GM23248 (cell line): ENCODE measurements at regions not wholly inside any gene's neighbourhood (a gene's known extent, or its start where the extent isn't known, plus 50 kb on each side); places are given as distances from the start of the nearest gene placed in this dataset.

ENCODE experiments used
- DNase-seq: peaks from one replicate; pipeline ENCODE4 v3.0.0-alpha.2; 2015
- H2AFZ ChIP-seq: fragments of 200-600 bp; sonication (generic); 2 replicates; pipeline ENCODE4 v1.6.1; 2016; ENCODE audit warnings: antibody characterized with exemption
- H3F3A ChIP-seq: fragments of 200-600 bp; sonication (generic); 2 replicates; pipeline ENCODE4 v1.6.1; 2016; ENCODE audit warnings: mild to moderate bottlenecking, antibody characterized with exemption, mixed run types; ENCODE audit not compliant: insufficient read depth
- H3K27ac ChIP-seq: fragments of 200-600 bp; sonication (generic); 2 replicates; pipeline ENCODE4 v1.5.1; 2016; ENCODE audit warnings: mild to moderate bottlenecking
- H3K27me3 ChIP-seq: fragments of 200-600 bp; sonication (generic); replicated peaks from 2 replicates; pipeline ENCODE4 v1.6.1; 2016; ENCODE audit warnings: mild to moderate bottlenecking; ENCODE audit not compliant: insufficient read depth
- H3K36me3 ChIP-seq: fragments of 200-600 bp; sonication (generic); 2 replicates; pipeline ENCODE4 v1.6.1; 2016; ENCODE audit warnings: low read depth, mild to moderate bottlenecking
- H3K4me1 ChIP-seq: fragments of 200-600 bp; sonication (generic); 2 replicates; pipeline ENCODE4 v1.6.1; 2016; ENCODE audit warnings: mild to moderate bottlenecking; ENCODE audit not compliant: insufficient read depth
- H3K4me2 ChIP-seq: fragments of 200-600 bp; sonication (generic); one replicate; pipeline ENCODE4 v1.6.1; 2016; ENCODE audit warnings: mild to moderate bottlenecking; ENCODE audit not compliant: unreplicated experiment
- H3K4me3 ChIP-seq: fragments of 200-600 bp; sonication (generic); 2 replicates; pipeline ENCODE4 v1.5.1; 2016; ENCODE audit warnings: mild to moderate bottlenecking
- H3K79me2 ChIP-seq: fragments of 200-600 bp; sonication (generic); 2 replicates; pipeline ENCODE4 v1.6.1; 2016; ENCODE audit warnings: mild to moderate bottlenecking; ENCODE audit not compliant: insufficient read depth
- H3K9ac ChIP-seq: fragments of 200-600 bp; sonication (generic); 2 replicates; pipeline ENCODE4 v1.6.1; 2016; ENCODE audit warnings: mild to moderate bottlenecking
- H3K9me2 ChIP-seq: fragments of 200-600 bp; sonication (generic); 2 replicates; pipeline ENCODE4 v1.6.1; 2016; ENCODE audit warnings: mixed run types, mild to moderate bottlenecking, moderate library complexity; ENCODE audit not compliant: insufficient read depth
- H3K9me3 ChIP-seq: fragments of 200-600 bp; sonication (generic); one replicate; pipeline ENCODE4 v1.6.1; 2017; ENCODE audit warnings: low read depth
- H4K20me1 ChIP-seq: fragments of 200-600 bp; sonication (generic); 2 replicates; pipeline ENCODE4 v1.6.0; 2016; ENCODE audit not compliant: insufficient read depth
- EZH2 ChIP-seq: fragments of 200-600 bp; sonication (generic); IDR thresholded peaks from 2 replicates; pipeline ENCODE4 v1.6.1; 2018; ENCODE audit warnings: antibody characterized with exemption, mild to moderate bottlenecking; ENCODE audit not compliant: insufficient read depth, poor library complexity, severe bottlenecking
- EZH2phosphoT487 ChIP-seq: fragments of 200-600 bp; sonication (generic); IDR thresholded peaks from 2 replicates; pipeline ENCODE4 v1.6.1; 2018; ENCODE audit warnings: antibody characterized with exemption, moderate library complexity, mild to moderate bottlenecking, low read depth; ENCODE audit not compliant: insufficient read depth
- WGBS, 2 experiments: methylation state at CpG; one replicate each; pipeline ENCODE4 v1.1.6; 2015 to 2017; ENCODE audit warnings: low lambda C conversion rate in 2 of 2, low coverage in 1 of 2; ENCODE audit errors: missing lambda C conversion rate in 2 of 2; 5-methylcytosine and 5-hydroxymethylcytosine counted together
- in situ Hi-C: fragments of 300-500 bp; cut with MboI; formaldehyde crosslinking; loops from 2 replicates; pipeline ENCODE4 v1.15.0; 2020

GRCh38 chr2:239668042-239668441, 267.2 kb upstream of the HDAC4 start:
- Histone ChIP-seq H3K4me1 (no peaks in the 10 kb centered on the region), H2AFZ (no peak overlapping the region), H3K79me2 (no peaks in the 10 kb centered on the region), H3K27ac (no peak overlapping the region), H3K36me3 (no peaks in the 10 kb centered on the region), H4K20me1 (no peaks in the 10 kb centered on the region), H3K9me3 (no peaks in the 10 kb centered on the region), H3K9me2 (no peaks in the 10 kb centered on the region), H3K9ac (no peak overlapping the region), H3K27me3 (0 out of 2 replicates have a peak, but pooled peaks cover 3% of the 10 kb centered on the region), H3K4me2 (no peak overlapping the region), H3K4me3 (no peak overlapping the region), H3F3A (no peaks in the 10 kb centered on the region)
- WGBS, 2 experiments = 49 to 50% methylated on average over 8 of the region's 8 CpGs
- DNase-seq = no peak
- no peak for TF ChIP-seq EZH2phosphoT487
- no peak for TF ChIP-seq EZH2
- in situ Hi-C loops = no loop called here

- no peak overlapping the region for H2AFZ ChIP-seq
- no peak overlapping the region for H3K27ac ChIP-seq
- H3F3A ChIP-seq = no peaks in the 10 kb centered on the region
- no peaks in the 10 kb centered on the region for H3K36me3 ChIP-seq
- H3K9me2 ChIP-seq = no peaks in the 10 kb centered on the region
- in situ Hi-C loops = no loop called here
- DNase-seq = no peak
- TF ChIP-seq EZH2 = no peak
- no peak overlapping the region for H3K9ac ChIP-seq
- no peaks in the 10 kb centered on the region for H3K9me3 ChIP-seq
- H3K4me1 ChIP-seq = no peaks in the 10 kb centered on the region
- WGBS, 2 experiments = 64 to 70% methylated on average over 9 to 10 of the region's 10 CpGs
- H3K4me2 ChIP-seq = no peak overlapping the region
- no peaks in the 10 kb centered on the region for H4K20me1 ChIP-seq
- 0 out of 2 replicates have a peak, but pooled peaks cover 6% of the 10 kb centered on the region for H3K27me3 ChIP-seq
- no peak overlapping the region for H3K4me3 ChIP-seq
- no peaks in the 10 kb centered on the region for H3K79me2 ChIP-seq
Measured at GRCh38 chr2:239667431-239667985, 266.7 kb upstream of the HDAC4 start.

GRCh38 chr2:239666855-239667376, 266.1 kb upstream of the HDAC4 start:
- H3K4me2 ChIP-seq = no peak overlapping the region
- no peak overlapping the region for H3K4me3 ChIP-seq
- H3K27ac ChIP-seq = no peak overlapping the region
- H2AFZ ChIP-seq = no peak overlapping the region
- WGBS, 2 experiments = 59 to 62% methylated on average over 11 of the region's 11 CpGs
- no peaks in the 10 kb centered on the region for H3K9me3 ChIP-seq
- no peaks in the 10 kb centered on the region for H3K79me2 ChIP-seq
- peaks cover 8% of the 10 kb centered on the region; the same call in 1 of the 2 replicates for H3K27me3 ChIP-seq
- H3K36me3 ChIP-seq = no peaks in the 10 kb centered on the region
- H3K9ac ChIP-seq = no peak overlapping the region
- no peaks in the 10 kb centered on the region for H3K4me1 ChIP-seq
- H3K9me2 ChIP-seq = no peaks in the 10 kb centered on the region
- no peaks in the 10 kb centered on the region for H3F3A ChIP-seq
- in situ Hi-C loops = no loop called here
- TF ChIP-seq EZH2 (no peak), EZH2phosphoT487 (no peak)
- no peaks in the 10 kb centered on the region for H4K20me1 ChIP-seq
- no peak for DNase-seq

- in situ Hi-C loops = no loop called here
- WGBS, 2 experiments = 78 to 81% methylated on average over 18 of the region's 18 CpGs
- no peaks in the 10 kb centered on the region for H4K20me1 ChIP-seq
- H3K9ac ChIP-seq = no peak overlapping the region
- H3K4me3 ChIP-seq = no peak overlapping the region
- no peaks in the 10 kb centered on the region for H3K4me1 ChIP-seq
- peaks cover 14% of the 10 kb centered on the region for H3K27me3 ChIP-seq
- no peaks in the 10 kb centered on the region for H3K9me2 ChIP-seq
- no peak overlapping the region for H2AFZ ChIP-seq
- no peak overlapping the region for H3K27ac ChIP-seq
- no peak overlapping the region for H3K4me2 ChIP-seq
- no peaks in the 10 kb centered on the region for H3F3A ChIP-seq
- no peak for DNase-seq
- no peaks in the 10 kb centered on the region for H3K9me3 ChIP-seq
- no peaks in the 10 kb centered on the region for H3K79me2 ChIP-seq
- H3K36me3 ChIP-seq = no peaks in the 10 kb centered on the region
- TF ChIP-seq EZH2 = no peak
- no peak for TF ChIP-seq EZH2phosphoT487
Measured at GRCh38 chr2:239666053-239666854, 265.4 kb upstream of the HDAC4 start.
